ENCODE measurements at regions not wholly inside any gene's neighbourhood (a gene's known extent, or its start where the extent isn't known, plus 50 kb on each side); places are given as distances from the start of the nearest gene placed in this dataset.

GRCh38 chr6:143621876-143622605, 55.7 kb upstream of the PHACTR2 start:
- DNase-seq (ENCODE audit: low read depth): peak; percentile 70

DNA sequence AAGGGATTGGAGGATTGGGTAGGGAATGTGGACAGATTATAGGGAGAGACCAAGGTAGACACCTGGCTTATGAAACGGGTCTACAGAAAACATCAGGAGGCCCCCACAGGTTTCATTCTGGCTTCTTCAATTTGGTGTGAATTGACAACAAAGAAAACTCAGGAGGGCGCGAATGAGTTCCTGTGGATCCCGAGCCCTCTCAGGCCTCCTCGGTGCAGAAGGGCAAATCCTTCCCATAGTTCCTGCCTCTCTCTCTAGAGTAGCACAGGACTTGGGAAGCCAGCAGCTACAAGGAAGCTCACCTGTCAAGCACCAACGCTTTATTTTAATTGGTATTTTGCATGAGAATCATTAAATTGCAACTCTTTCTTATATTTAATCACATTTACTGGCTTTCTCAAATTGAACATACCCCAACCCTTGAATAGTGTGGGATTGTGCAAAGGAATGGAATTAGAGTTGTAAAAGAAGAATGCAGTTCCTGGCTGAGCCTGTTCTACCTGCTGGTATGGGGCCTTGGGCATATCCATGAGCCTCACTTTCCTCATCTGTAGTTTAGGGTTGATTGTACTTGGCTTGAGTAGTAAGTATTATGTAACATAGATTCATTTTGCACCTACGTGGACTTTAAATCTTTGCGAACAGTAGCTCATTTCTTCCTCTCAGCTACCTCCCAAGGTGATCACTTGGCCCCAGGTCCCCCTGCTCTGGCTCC, 56.4 kb upstream of the PHACTR2 start:
- no peak for DNase-seq (ENCODE audit: low read depth)

DNA sequence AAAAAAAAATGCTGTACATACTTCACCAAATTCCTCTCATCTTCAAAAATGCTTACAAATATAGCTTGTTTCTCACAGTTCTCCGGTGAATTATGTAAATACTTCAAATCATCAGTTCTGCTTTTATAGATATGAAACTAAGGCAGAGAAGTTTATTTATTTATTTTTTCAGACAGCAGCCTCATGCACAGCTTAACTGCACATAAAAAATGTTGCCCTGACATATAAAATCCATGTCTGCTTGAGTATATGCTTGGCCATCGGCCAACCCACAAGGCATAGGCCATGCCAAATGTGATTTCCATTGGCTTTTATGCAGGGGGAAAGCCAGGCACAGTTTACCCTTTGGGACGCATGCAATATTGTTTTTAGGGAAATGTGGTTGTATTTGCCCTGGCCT, 57.3 kb upstream of the PHACTR2 start:
- peak; percentile 65 for DNase-seq (ENCODE audit: low read depth)

- DNase-seq (ENCODE audit: low read depth): no peak
Measured at GRCh38 chr6:143619824-143620401, 57.9 kb upstream of the PHACTR2 start.

DNA sequence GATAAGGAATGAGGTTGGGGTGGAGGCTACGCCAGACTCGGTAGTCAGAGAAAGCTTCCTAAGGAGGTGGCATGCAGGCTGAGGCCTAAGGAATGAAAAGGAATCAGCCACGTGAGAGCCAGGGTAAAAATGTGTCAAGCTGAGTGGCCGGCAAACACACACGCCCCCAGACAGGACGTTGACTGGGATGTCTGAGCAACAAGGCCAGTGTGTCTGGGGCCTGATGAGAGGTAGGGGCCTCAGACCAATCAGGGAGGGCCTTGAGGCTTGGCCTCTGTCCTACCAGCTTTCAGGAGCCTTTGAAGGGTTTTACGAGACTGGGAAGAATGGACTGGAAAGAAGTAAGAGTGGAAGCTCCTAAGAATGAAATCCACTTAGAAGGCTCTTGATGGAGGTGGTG, 61.0 kb upstream of the PHACTR2 start:
- DNase-seq (ENCODE audit: low read depth): no peak

DNA sequence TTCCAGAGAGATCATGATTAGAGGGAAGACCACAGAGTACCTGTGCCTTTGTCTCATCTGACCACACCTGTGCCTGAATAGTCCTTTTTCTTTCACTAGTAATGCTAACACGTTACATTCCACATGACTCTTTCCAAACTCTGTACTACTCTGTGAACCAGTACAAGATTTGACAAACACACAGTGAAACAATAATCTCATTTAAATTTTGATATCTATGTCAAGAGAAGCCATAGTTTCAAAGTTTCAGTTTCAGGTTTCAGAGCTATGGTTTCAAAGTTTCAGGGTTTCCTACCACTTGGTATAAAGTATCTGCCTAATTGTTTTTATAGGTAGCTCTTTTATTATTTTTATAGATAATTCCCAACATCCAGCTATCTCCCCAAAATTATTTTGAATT, 62.0 kb upstream of the PHACTR2 start:
- DNase-seq (ENCODE audit: low read depth): no peak

- DNase-seq (ENCODE audit: low read depth): no peak
Measured at GRCh38 chr6:143614235-143614634, 63.5 kb upstream of the PHACTR2 start.

GRCh38 chr6:143613749-143614148, 64.0 kb upstream of the PHACTR2 start:
- no peak for DNase-seq (ENCODE audit: low read depth)

DNA sequence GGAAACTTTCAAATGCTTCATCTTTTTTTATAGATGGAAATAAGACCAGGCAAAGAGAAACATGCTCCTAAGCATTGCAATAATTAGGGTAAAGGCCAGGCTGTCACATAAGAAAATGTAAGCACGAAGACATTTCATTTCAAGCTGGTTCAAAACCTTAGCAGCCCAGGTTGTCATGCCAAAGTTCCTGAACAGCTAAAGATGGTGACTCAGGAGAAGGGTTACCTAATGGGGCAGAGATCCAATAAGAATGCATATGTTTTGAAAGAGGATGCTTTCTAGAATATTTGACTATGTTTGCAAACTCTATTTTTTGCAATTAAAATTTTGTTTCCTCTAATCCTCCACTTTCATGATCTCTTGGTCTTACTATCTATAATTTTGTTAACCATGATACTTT, 65.6 kb upstream of the PHACTR2 start:
- no peak for DNase-seq (ENCODE audit: low read depth)

- no peak for DNase-seq (ENCODE audit: low read depth)
Measured at GRCh38 chr6:143611580-143611979, 66.2 kb upstream of the PHACTR2 start.

DNA sequence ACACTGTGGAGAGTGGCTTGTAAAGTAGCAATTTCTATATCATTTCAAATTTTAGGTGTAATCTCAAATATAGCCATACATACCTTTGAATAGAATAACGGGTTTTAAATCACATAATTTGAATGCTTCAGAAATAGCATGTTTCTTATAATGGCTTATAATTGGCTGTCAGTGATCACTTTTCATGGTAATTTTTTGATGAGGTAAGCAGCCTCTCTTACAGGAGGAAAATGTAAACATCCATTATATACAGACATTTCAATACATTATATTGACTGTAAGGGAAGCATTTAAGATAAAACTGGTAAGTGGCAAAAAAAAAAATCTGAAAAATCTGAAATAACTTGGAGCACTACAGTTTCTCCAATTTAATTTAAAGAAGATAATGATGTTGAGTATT, 67.8 kb upstream of the PHACTR2 start:
- DNase-seq (ENCODE audit: low read depth): no peak

DNA sequence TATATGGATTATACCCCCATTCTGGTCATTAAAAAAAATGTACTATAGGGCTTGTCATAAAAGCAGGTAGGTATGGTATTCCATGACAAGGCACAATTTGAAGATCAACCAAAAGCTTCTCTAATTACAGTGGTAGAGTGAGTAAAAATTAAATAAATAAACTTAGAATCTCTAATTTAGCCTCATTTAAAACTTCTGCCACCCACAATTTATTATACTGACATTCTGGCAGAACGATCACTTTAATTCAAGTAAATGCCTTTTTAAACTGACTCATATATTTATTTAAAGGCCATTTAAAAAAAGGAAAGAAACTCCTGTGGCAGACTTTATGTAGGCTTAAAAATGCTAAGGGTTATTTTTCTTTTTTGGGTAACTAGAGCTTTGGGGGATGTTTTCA, 68.3 kb upstream of the PHACTR2 start:
- peak; percentile 52 for DNase-seq (ENCODE audit: low read depth)

- no peak for DNase-seq (ENCODE audit: low read depth)
Measured at GRCh38 chr6:143608906-143609305, 68.9 kb upstream of the PHACTR2 start.

- no peak for DNase-seq (ENCODE audit: low read depth)
Measured at GRCh38 chr6:143607974-143608373, 69.8 kb upstream of the PHACTR2 start.

DNA sequence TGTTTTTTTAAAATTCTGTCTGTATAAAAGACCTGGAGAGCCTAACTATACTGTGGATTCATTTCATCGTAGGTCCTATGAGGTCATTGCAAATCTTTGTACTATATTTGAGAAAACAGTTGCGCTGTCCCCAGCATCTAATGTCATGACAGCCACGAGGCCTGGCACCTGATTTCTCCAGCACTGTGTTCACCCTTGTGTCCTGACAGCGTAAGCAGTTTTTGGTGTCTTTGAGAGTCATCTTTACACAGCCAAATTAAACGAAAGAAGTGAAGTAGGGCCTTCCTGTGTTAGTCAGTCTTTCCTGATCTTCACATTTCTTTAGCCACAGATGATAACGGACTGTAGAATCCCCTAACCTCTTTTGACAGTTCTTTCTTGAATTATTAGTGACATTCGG, 70.6 kb upstream of the PHACTR2 start:
- no peak for DNase-seq (ENCODE audit: low read depth)

GRCh38 chr6:143605906-143606521, 71.8 kb upstream of the PHACTR2 start:
- DNase-seq (ENCODE audit: low read depth): no peak

DNA sequence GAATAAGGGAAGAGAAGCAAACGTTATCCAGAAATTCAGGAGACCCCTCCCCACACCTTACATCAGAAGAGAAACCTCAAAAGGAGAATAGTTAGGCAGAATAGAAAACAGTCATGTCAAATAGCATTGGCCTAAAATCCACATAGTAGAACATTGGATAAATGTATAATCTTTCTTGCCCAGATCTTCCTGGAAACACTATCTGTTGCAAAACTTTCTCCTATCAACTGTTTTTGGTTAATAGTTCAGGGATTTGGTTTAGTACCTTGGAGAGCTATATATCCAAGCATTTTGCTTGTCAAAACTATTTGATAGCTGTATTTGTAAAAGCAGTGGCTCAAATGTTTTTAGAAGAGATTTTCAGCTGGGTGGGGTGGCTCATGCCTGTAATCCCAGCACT, 74.3 kb upstream of the PHACTR2 start:
- no peak for DNase-seq (ENCODE audit: low read depth)

DNA sequence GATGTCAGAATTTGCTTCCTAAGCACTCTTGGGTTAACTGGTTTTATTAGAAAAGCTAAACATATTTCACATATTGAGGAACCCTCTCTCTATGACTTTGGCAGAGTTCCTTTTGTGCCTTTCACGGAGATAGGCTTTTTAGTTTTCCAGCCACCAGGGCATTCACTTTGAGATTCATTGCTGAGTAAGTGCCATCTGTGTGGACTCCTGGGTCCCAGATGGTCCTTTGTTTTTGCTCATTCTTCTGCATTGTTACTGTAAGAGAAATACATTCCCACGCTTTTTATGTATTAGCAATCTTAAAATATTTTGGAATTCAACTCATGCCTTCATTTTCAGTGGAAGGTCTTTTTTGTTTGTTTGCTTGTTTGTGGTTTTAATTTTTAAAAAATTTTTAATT, 76.3 kb upstream of the PHACTR2 start:
- DNase-seq (ENCODE audit: low read depth): no peak

GRCh38 chr6:143600821-143601220, 76.9 kb upstream of the PHACTR2 start:
- no peak for DNase-seq (ENCODE audit: low read depth)

DNA sequence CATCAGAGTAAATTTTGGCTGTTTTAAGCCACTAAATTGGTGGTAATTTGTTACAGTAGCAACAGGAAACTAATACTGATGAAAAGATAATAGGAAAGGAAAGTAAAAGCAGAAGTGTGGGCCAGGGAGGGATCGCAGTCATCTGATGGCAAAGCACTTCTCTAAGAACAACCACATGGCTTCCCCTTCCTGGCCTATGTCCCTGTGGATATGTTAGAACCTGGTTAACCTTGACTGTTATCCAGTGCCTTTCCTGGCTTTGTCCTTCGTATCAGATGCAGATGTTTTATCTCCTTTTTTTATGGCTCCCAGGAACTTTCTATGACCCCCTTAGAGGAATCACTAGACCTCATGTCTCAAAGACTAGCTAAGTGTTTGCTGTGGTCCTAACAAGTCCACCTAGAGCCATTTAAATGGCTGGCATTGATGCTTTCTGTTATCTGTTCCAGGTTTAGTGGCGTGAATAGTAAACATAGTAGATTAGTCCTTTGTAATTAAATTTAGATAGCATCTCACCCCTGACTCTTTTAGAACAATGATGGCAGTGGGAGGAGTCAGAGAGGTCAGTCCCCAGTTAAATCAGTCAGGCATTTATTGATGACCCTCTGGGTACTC, 79.2 kb upstream of the PHACTR2 start:
- no peak for DNase-seq (ENCODE audit: low read depth)

DNA sequence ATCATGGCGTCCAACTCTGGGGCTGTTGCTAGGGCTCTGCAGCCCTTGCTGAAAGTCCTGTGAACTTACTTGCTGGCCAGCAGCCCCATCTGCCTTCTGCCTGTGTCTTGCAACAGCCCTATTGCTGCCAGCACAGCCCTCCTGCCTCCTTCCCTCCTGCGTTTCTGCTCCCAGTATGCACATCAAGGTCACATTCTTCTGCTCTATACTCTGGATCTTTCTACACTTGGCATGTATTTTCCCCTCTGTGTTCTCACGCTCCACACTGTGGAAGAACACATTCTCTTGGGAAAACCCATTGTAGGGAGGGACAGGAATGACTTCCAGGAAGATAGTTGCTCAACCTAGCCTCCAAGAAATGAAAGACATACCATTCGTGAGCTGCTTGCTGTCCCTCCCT, 80.9 kb upstream of the PHACTR2 start:
- peak; percentile 72 for DNase-seq (ENCODE audit: low read depth)

- DNase-seq (ENCODE audit: low read depth): peak; percentile 19
Measured at GRCh38 chr6:143595251-143596036, 82.3 kb upstream of the PHACTR2 start.
